ENCODE measurements at regions not wholly inside any gene's neighbourhood (a gene's known extent, or its start where the extent isn't known, plus 50 kb on each side); places are given as distances from the start of the nearest gene placed in this dataset.
"Not testable (repeated sequence)": the region's sequence is repeated elsewhere in the genome, so short reads cannot be mapped to it uniquely, and the experiment has no call there.

DNA sequence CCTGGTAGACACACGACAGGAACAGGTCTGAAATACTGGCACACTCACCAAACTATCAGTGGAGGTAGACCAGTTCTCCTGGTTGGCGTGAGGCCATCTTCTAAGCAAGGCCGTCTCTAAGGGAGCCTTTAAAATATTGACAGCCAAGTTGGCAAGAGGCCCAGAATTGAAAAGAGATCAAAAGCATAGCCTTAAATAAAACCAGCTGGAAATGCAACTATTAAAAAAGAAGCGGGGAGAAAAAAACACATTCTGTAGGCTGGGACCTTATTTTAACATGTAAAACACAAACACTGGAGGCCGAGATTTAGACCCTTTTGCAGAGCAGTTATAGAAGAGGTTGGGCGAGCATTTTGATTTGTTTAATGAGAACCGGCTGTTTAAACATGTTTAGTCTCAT is 233.0 kb upstream of the CLNK start:
- no peak for DNase-seq (ENCODE audit: low read depth)

- no peak for DNase-seq (ENCODE audit: low read depth)
Observed at GRCh38 chr4:10898072-10898471, 213.5 kb upstream of the CLNK start.

- DNase-seq (ENCODE audit: low read depth) = no peak
Observed at GRCh38 chr4:10897076-10897475, 212.5 kb upstream of the CLNK start.

DNA sequence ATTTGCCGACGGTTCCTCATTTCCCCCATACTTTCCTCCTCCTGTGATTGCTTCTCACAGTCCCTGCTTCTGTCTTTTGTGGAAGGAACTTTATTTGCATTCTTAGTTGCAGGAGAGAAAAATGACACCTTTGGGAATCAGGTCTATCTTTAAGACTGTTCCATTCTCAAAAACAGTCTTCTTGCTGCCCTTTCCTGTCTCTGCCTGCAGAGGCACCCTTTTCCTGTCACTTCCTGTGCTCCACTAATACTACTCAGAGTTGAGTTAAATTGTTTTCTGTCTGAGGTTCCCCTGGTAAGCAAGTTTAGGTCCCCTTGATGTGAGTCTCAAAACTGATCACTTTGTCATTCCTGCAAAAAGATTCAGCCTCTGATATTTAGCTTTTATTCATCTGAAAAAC is 208.8 kb upstream of the CLNK start:
- no peak for DNase-seq (ENCODE audit: low read depth)

- DNase-seq (ENCODE audit: low read depth) = no peak
Observed at GRCh38 chr4:10891866-10892265, 207.3 kb upstream of the CLNK start.

GRCh38 chr4:10889819-10890218 is 205.3 kb upstream of the CLNK start:
- DNase-seq (ENCODE audit: low read depth) = no peak

DNA sequence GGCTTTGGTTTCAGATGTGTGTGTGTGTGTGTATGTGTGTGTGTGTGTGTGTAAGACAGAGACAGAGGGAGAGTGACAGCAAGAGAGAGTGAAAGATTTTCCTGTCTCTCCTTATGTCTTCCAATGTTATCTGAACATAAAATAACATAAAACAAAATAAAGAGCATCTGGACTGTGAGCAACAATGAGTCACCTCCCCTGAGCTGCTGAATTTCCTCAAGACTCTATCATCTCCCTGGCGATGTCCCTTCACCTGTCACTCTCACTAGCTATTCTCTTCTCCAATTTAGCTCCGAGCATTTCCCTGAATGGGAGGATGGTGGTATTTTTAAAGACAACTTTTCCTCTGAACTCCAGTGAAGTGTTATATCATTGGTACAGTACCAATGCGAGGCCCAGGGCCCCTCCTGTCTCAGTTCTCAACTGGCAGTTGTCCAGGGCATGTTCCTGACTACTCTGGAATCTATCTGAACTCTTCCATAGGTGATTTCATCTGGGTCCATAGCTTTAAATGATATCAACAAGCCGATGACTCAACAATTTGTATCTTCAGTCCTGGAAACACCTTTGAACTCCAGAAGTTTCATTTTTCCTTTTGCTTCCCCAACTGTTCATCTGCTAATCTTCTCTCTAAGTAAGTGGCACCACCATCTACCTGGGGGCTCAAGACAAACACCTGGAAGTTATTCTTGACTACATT is 195.0 kb upstream of the CLNK start:
- peak; percentile 3 for DNase-seq (ENCODE audit: low read depth)

DNA sequence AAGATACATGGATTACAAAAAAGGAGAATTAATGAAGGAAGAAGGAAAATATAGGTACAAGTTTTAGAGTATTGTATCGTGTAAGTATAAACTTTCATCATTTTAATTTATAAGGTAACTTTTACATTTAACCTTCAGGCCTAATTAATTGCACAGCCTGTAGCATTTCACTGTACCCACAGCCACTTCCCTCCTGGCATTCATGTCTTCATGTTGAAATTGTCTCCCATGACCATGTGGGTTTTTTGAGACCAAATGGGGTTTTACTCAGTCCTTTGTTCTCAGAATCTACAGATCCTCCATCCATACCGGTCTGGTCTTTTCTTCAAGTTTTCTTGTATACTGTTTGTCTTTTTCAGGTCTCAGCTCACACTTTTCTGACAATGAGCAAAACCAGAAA is 194.3 kb upstream of the CLNK start:
- DNase-seq (ENCODE audit: low read depth) = no peak

DNA sequence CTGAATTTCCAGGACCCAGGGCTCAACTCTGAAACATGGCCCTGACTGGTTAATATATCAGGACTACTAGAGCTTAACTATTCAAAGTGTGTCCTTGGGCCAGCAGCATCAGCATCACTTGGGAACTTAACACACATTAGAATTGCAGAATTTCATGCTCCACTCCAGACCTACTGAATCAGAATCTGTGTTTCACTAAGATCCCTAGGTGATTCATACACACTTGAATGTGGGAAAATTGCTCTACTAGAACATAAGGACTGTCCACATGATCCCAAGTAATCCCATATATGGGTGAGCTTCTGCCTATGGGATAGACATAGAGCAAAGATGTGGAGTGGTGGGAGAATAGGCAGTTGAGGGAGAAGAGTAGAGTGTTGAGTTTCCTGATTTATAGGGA is 192.5 kb upstream of the CLNK start:
- DNase-seq (ENCODE audit: low read depth) = no peak

- no peak for DNase-seq (ENCODE audit: low read depth)
Observed at GRCh38 chr4:10875144-10875799, 190.7 kb upstream of the CLNK start.

DNA sequence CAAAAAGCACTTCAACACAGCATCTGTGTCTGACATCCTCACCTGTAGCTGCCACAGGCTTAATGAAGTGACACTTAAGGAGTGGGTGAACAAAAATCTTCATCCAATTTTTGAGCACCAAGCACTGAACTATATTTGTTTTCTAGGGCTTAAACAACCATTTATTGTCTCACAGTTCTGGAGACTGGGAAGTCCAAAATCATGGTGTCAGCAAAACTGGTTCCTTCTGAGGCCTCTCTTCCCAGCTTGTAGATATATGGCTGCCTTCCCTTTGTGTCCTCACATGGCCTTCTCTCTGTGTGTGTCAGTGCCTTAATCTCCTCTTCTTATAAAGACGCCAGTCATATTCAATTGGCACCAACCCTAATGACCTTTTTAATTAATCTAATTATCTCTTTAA is 189.2 kb upstream of the CLNK start:
- DNase-seq (ENCODE audit: low read depth) = no peak

DNA sequence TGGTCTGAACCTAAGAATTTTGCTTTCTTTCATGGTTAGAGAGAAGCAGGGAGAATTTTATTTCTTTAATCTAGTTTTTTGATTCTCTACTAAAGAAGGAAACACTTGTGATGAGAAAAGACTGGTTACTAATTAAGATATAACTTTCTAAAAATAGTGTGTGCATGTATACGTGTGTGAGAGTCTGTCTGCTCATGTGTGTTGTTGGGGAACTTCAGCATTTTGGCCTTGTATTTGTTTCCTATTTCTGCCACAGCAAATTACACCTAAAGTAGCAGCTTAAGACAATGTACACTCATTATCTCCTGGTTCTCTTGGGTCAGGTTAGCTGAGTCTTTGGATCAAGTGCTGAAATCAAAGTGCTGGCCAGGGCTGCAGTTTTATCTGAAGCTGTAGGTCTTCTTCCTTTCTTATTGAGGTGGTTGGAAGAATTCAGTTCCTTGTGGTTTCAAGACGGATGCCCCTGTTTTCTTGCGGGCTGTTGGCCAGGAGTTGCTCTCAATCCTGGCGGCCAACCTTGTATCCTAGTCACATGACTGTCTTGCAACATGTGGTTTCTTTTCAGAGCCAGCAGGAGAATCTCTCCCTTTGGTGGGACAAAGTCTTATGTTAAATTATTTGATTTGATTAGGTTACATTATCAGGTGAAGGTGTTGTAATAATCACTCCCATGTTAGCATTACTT is 188.4 kb upstream of the CLNK start:
- DNase-seq (ENCODE audit: low read depth) = no peak

- no peak for DNase-seq (ENCODE audit: low read depth)
Observed at GRCh38 chr4:10866666-10867065, 182.1 kb upstream of the CLNK start.

DNA sequence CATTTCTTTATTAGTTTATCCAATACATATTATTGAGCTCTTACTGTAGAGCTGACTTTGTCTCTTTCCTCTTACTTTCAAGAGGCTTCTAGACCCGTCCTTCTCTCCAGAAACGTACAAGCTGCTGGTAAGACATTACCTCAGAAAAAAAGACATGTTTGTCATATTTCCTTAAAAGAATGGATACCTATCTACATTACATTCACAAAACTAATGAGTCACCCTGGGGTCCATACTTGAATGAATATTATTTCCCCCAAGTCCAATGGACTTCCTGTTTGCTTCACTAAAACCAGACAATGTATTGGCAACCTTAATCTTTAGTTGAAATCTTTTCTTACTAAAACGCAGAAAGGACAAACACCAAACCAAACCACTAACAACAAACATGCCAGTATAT is 176.5 kb upstream of the CLNK start:
- DNase-seq (ENCODE audit: low read depth) = no peak

GRCh38 chr4:10856271-10856782 is 171.8 kb upstream of the CLNK start:
- DNase-seq (ENCODE audit: low read depth) = no peak

DNA sequence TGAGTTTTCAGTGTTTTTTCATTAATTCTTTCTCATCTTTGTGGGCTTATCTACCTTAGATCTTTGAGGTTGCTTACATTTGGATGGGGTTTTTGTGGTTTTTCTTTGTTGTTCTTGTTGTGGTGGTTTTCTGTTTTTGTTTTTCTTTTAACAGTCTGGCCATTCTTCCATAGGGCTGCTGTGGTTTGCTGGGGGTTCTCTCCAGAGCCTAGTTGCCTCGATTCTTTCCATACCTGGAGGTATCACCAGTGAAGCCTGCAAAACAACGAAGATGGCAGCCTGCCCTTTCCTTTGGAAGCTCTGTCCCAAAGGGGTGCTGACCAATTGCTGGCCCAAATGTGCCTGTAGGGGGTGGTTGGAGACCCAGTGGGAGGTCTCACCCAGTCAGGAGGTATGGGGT is 168.6 kb upstream of the CLNK start:
- no peak for DNase-seq (ENCODE audit: low read depth)

GRCh38 chr4:10841697-10842096 is 157.1 kb upstream of the CLNK start:
- DNase-seq (ENCODE audit: low read depth) = no peak

- no peak for DNase-seq (ENCODE audit: low read depth)
Observed at GRCh38 chr4:10837151-10837550, 152.6 kb upstream of the CLNK start.

DNA sequence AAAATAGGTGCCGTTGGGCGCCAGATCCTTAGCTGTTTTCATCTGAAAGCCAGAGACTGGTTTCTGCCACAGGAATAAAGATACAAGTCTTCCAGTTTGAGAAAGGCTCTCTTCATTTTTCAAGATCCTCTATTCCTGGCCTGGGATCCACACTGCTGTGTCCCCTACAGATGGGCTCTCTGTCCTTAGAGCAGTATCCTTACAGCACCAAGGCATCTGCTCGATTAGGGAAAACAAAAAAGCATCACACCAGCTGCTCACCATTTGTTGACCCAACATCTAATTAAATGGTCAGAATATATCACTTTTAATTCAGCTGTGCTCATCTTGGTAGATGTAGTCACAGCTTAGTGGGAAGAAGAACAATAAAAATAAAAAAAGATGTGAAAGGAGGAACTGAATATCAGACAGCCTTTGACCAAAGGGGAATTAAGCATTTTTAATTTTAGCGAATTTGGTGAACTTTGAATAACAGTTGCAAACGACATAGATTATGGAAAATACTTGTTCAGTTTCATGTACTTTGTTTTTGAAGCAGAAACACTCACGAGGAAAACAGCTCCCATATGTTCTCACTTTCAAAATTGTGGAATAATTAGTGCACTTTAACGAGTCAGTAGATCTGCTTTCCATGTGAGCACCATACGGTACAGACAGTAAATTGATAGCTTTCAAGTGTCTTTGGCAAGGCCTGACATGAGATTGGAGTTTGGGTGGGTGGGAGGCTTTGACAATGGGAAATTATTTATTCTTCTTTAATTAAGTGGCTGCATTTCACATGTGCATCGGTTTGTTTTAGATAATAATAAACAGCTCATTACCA is 148.4 kb upstream of the CLNK start:
- no peak for DNase-seq (ENCODE audit: low read depth)

- DNase-seq (ENCODE audit: low read depth) = no peak
Observed at GRCh38 chr4:10831727-10832408, 147.3 kb upstream of the CLNK start.

DNA sequence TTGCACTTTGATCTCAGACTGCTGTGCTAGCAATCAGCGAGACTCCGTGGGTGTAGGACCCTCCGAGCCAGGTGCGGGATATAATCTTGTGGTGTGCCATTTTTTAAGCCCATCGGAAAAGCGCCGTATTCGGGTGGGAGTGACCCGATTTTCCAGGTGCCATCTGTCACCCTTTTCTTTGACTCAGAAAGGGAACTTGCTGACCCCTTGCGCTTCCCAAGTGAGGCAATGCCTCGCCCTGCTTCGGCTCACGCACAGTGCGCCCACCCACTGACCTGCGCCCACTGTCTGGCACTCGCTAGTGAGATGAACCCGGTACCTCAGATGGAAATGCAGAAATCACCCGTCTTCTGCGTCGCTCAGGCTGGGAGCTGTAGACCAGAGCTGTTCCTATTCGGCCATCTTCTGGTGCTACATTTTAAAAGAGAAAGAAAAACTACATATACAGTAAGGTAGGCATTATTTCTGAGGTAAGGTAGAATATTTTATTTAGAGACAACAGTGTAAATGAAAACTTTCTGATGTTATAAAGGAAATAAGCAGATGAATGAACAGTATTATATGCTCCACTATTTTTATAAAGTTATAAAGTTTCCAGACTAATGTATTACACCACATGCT is 144.5 kb upstream of the CLNK start:
- not testable (repeated sequence) for DNase-seq (ENCODE audit: low read depth)

All from stromal cell of bone marrow (primary cell).